OCI-LY7 (cell line): ENCODE measurements at regions not wholly inside any gene's neighbourhood (a gene's known extent, or its start where the extent isn't known, plus 50 kb on each side); places are given as distances from the start of the nearest gene placed in this dataset.
"Not testable (repeated sequence)": the region's sequence is repeated elsewhere in the genome, so short reads cannot be mapped to it uniquely, and the experiment has no call there.

Experiments
- BruUV-seq: library from RNA; stranded (reverse); fragments of 400-500 nt; replicated peaks from 2 replicates; lab custom pipeline; 2021; lab: Mats Ljungman, UMichigan
- CTCF ChIA-PET: fragments of 300-600 bp; sonication (Branson Sonifier 250); formaldehyde crosslinking; loops from one replicate; lab custom pipeline; 2022; ENCODE audit warnings: antibody characterized with exemption; ENCODE audit not compliant: unreplicated experiment; lab: Charles Lee
- POLR2A ChIA-PET: fragments of 300-600 bp; sonication (Branson Sonifier 250); formaldehyde crosslinking; loops from one replicate; lab custom pipeline; 2022; ENCODE audit warnings: antibody characterized with exemption; lab: Charles Lee
- DNase-seq: peaks from one replicate; pipeline ENCODE4 v3.0.0-alpha.2; 2015; ENCODE audit warnings: low spot score
- H2AFZ ChIP-seq: fragments of 200-600 bp; sonication (generic), shearing (Covaris generic); 2 replicates; pipeline ENCODE4 v1.6.1; 2014; ENCODE audit warnings: mild to moderate bottlenecking, antibody characterized with exemption, low read length, moderate library complexity
- H3K27ac ChIP-seq: fragments of 200-600 bp; sonication (generic); 2 replicates; pipeline ENCODE4 v1.5.1; 2014; ENCODE audit warnings: mixed run types, low read depth, mild to moderate bottlenecking, moderate library complexity, low read length, inconsistent platforms; ENCODE audit not compliant: poor library complexity, severe bottlenecking
- H3K36me3 ChIP-seq: fragments of 200-600 bp; sonication (generic); 2 replicates; pipeline ENCODE4 v1.6.1; 2014; ENCODE audit warnings: mild to moderate bottlenecking, antibody characterized with exemption, low read length, moderate library complexity, mixed read lengths; ENCODE audit not compliant: insufficient read depth
- H3K4me1 ChIP-seq: fragments of 200-600 bp; sonication (generic); 2 replicates; pipeline ENCODE4 v1.5.1; 2014; ENCODE audit warnings: mild to moderate bottlenecking, low read length; ENCODE audit not compliant: insufficient read depth, poor library complexity, severe bottlenecking
- H3K4me2 ChIP-seq: fragments of 200-600 bp; sonication (generic); 2 replicates; pipeline ENCODE4 v1.6.1; 2014; ENCODE audit warnings: mild to moderate bottlenecking, low read length
- H3K4me3 ChIP-seq: fragments of 200-600 bp; sonication (generic); 2 replicates; pipeline ENCODE4 v1.5.1; 2014; ENCODE audit warnings: mild to moderate bottlenecking, low read depth, low read length; ENCODE audit not compliant: poor library complexity, severe bottlenecking
- H3K79me2 ChIP-seq: fragments of 200-600 bp; sonication (generic); 2 replicates; pipeline ENCODE4 v1.6.1; 2016; ENCODE audit warnings: low read depth, mild to moderate bottlenecking, low read length, moderate library complexity, mixed read lengths; ENCODE audit not compliant: insufficient read depth
- H3K9me2 ChIP-seq: fragments of 200-600 bp; sonication (generic); 2 replicates; pipeline ENCODE4 v1.6.1; 2016; ENCODE audit warnings: mild to moderate bottlenecking, low read length, mixed read lengths; ENCODE audit not compliant: insufficient read depth
- H3K9me3 ChIP-seq: fragments of 200-600 bp; sonication (generic); 2 replicates; pipeline ENCODE4 v1.6.1; 2014; ENCODE audit warnings: mild to moderate bottlenecking, mixed run types, low read length, mixed read lengths
- H4K20me1 ChIP-seq: fragments of 200-600 bp; sonication (generic); 2 replicates; pipeline ENCODE4 v1.6.1; 2014; ENCODE audit warnings: mild to moderate bottlenecking, antibody characterized with exemption, low read length, moderate library complexity, mixed read lengths; ENCODE audit not compliant: insufficient read depth
- CTCF ChIP-seq: fragments of 200-600 bp; sonication (generic); conservative IDR thresholded peaks from 2 replicates; pipeline ENCODE4 v1.5.1; 2014; ENCODE audit warnings: mild to moderate bottlenecking, antibody characterized with exemption, low read length, moderate library complexity, mixed read lengths
- EZH2phosphoT487 ChIP-seq: fragments of 200-600 bp; sonication (generic); IDR thresholded peaks from 2 replicates; pipeline ENCODE4 v1.6.1; 2018; ENCODE audit warnings: low read depth, borderline replicate concordance, mild to moderate bottlenecking, mixed run types, antibody characterized with exemption, low read length, moderate library complexity, mixed read lengths
- intact Hi-C: fragments of 100-400 bp; cut with micrococcal nuclease; formaldehyde crosslinking; loops from one replicate; pipeline ENCODE4 v1.10.0; 2022; ENCODE audit not compliant: unreplicated experiment

- no TSS peak for BruUV-seq
- Histone ChIP-seq H4K20me1 (no peaks in the 10 kb centered on the region), H3K9me3 (no peaks in the 10 kb centered on the region), H3K79me2 (no peaks in the 10 kb centered on the region), H3K27ac (no peak overlapping the region), H3K36me3 (no peaks in the 10 kb centered on the region), H3K4me1 (no peaks in the 10 kb centered on the region), H3K9me2 (no peaks in the 10 kb centered on the region), H2AFZ (no peak overlapping the region), H3K4me3 (no peak overlapping the region), H3K4me2 (no peak overlapping the region)
- no peak for DNase-seq
- TF ChIP-seq CTCF (no peak), EZH2phosphoT487 (no peak)
- ChIA-PET POLR2A (no interaction called here), CTCF (no interaction called here)
- intact Hi-C loops: no loop called here
These were observed 98.6 kb upstream of the SLC25A48 start for GRCh38 chr5:135735831-135736230.

GRCh38 chr5:135734956-135735355, 99.5 kb upstream of the SLC25A48 start:
- H3K4me1 ChIP-seq, H3K4me3 ChIP-seq, DNase-seq, intact Hi-C loops, H4K20me1 ChIP-seq, H3K79me2 ChIP-seq, CTCF ChIA-PET, BruUV-seq, H3K9me2 ChIP-seq, POLR2A ChIA-PET, H2AFZ ChIP-seq, H3K4me2 ChIP-seq, H3K9me3 ChIP-seq, H3K36me3 ChIP-seq, H3K27ac ChIP-seq: not testable (repeated sequence)

- POLR2A ChIA-PET, H3K79me2 ChIP-seq, CTCF ChIA-PET, H3K36me3 ChIP-seq, H3K4me3 ChIP-seq, H3K9me3 ChIP-seq, intact Hi-C loops, H3K9me2 ChIP-seq, DNase-seq, H2AFZ ChIP-seq, H3K27ac ChIP-seq, H4K20me1 ChIP-seq, H3K4me1 ChIP-seq, H3K4me2 ChIP-seq, BruUV-seq: not testable (repeated sequence)
These were observed 103.4 kb upstream of the SLC25A48 start for GRCh38 chr5:135731034-135731433.

- H4K20me1 ChIP-seq, H3K4me3 ChIP-seq, H3K79me2 ChIP-seq, DNase-seq, BruUV-seq, intact Hi-C loops, H3K27ac ChIP-seq, H2AFZ ChIP-seq, POLR2A ChIA-PET, H3K36me3 ChIP-seq, H3K9me2 ChIP-seq, H3K9me3 ChIP-seq, H3K4me1 ChIP-seq, H3K4me2 ChIP-seq, CTCF ChIA-PET: not testable (repeated sequence)
These were observed 104.3 kb upstream of the SLC25A48 start for GRCh38 chr5:135730161-135730560.
